ENCODE measurements at regions not wholly inside any gene's neighbourhood (a gene's known extent, or its start where the extent isn't known, plus 50 kb on each side); places are given as distances from the start of the nearest gene placed in this dataset.

- TF ChIP-seq ATF3 (IDR thresholded peaks at IDR 0.05) (no peak), TCF7L2 (IDR thresholded peaks at IDR 0.05; ENCODE audit: borderline replicate concordance, extremely low read depth, insufficient read depth, insufficient read length) (no peak), POLR2A (IDR thresholded peaks at IDR 0.05; ENCODE audit: borderline replicate concordance, extremely low read depth, insufficient read depth, insufficient read length) (no peak), SIN3A (IDR thresholded peaks at IDR 0.05; ENCODE audit: low read depth) (no peak), POLR2AphosphoS5 (IDR thresholded peaks at IDR 0.05; ENCODE audit: low read depth, low read length) (no peak)
- TF ChIP-seq, protein P1, sequence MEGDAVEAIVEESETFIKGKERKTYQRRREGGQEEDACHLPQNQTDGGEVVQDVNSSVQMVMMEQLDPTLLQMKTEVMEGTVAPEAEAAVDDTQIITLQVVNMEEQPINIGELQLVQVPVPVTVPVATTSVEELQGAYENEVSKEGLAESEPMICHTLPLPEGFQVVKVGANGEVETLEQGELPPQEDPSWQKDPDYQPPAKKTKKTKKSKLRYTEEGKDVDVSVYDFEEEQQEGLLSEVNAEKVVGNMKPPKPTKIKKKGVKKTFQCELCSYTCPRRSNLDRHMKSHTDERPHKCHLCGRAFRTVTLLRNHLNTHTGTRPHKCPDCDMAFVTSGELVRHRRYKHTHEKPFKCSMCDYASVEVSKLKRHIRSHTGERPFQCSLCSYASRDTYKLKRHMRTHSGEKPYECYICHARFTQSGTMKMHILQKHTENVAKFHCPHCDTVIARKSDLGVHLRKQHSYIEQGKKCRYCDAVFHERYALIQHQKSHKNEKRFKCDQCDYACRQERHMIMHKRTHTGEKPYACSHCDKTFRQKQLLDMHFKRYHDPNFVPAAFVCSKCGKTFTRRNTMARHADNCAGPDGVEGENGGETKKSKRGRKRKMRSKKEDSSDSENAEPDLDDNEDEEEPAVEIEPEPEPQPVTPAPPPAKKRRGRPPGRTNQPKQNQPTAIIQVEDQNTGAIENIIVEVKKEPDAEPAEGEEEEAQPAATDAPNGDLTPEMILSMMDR (IDR thresholded peaks at IDR 0.05 in 2 of 3, conservative IDR thresholded peaks at IDR 0.05 in 1 of 3; ENCODE audit: borderline replicate concordance in 1 of 3, insufficient read depth in 1 of 3, low read depth in 2 of 3, low read length in 2 of 3), result no peak
Measured at GRCh38 chr7:145263886-145264285, 428.0 kb upstream of the TPK1 start.

Data from HCT116 (cell line).